Kidney (tissue), 13 donors: ENCODE measurements at regions not wholly inside any gene's neighbourhood (a gene's known extent, or its start where the extent isn't known, plus 50 kb on each side); places are given as distances from the start of the nearest gene placed in this dataset.

Experiments
- DNase-seq, 5 donors: peaks; one replicate each; pipeline ENCODE4 v3.0.0-alpha.2; 2013 to 2020
- FAIRE-seq: peaks from 2 replicates; lab custom pipeline; 2012; peaks lifted over from hg19 to GRCh38; lab: Jason Lieb, UNC
- H3K27ac ChIP-seq, 2 donors: one replicate each; pipeline ENCODE4 v1.7.0; 2013; ENCODE audit warnings: low read depth in 2 of 2, low read length in 2 of 2, inconsistent platforms in 1 of 2
- H3K27me3 ChIP-seq: one replicate; pipeline ENCODE4 v1.7.1; 2013; ENCODE audit warnings: low read length, inconsistent platforms; ENCODE audit not compliant: control insufficient read depth, insufficient read depth
- H3K36me3 ChIP-seq, 3 donors: one replicate each; pipeline versions ENCODE4 v1.7.0 to v1.7.1; 2013; ENCODE audit warnings: low read length in 3 of 3, control low read depth in 1 of 3, inconsistent platforms in 1 of 3; ENCODE audit not compliant: insufficient read depth in 3 of 3, control insufficient read depth in 2 of 3
- H3K4me1 ChIP-seq, 3 donors: one replicate each; pipeline versions ENCODE4 v1.7.0 to v1.7.1; 2013; ENCODE audit warnings: low read length in 3 of 3, inconsistent platforms in 1 of 3, low read depth in 1 of 3; ENCODE audit not compliant: control insufficient read depth in 2 of 3, insufficient read depth in 2 of 3
- H3K4me3 ChIP-seq, 3 donors: one replicate each; pipeline versions ENCODE4 v1.7.0 to v1.8.1; 2013; ENCODE audit warnings: low read length in 3 of 3, control low read depth in 1 of 3, inconsistent platforms in 1 of 3
- H3K9ac ChIP-seq, 3 donors: one replicate each; pipeline versions ENCODE4 v1.7.0 to v1.7.1; 2013; ENCODE audit warnings: low read length in 3 of 3, control low read depth in 1 of 3, inconsistent platforms in 1 of 3
- H3K9me3 ChIP-seq, 3 donors: one replicate each; pipeline versions ENCODE4 v1.7.0 to v1.7.1; 2013; ENCODE audit warnings: low read length in 3 of 3, control low read depth in 1 of 3, inconsistent platforms in 1 of 3; ENCODE audit not compliant: control insufficient read depth in 2 of 3, insufficient read depth in 1 of 3
- intact Hi-C: fragments of 100-400 bp; cut with DNase I; formaldehyde crosslinking; loops from one replicate; pipeline ENCODE4 v1.11.1; 2022
- TF ChIP-seq, protein P1 (sequence below): IDR thresholded peaks from 3 replicates; pipeline ENCODE4 v1.5.1; 2012; ENCODE audit warnings: mild to moderate bottlenecking, moderate library complexity, borderline replicate concordance; ENCODE audit not compliant: insufficient read depth; ENCODE audit errors: extremely low read depth
- donor health status: control.
- donor health status: control.
- donor health status: control.
- donor health status: control.
- donor health status: control.
- donor health status: DM: yes; HTN: yes; CAD: no.
- donor health status: Normal renal cell carcinoma (clear cell type).

- Histone ChIP-seq H3K9me3 (no peaks in the 10 kb centered on the region), H3K4me3 (no peak overlapping the region)
- FAIRE-seq = no peak
These were observed 443.1 kb upstream of the CLINT1 start for GRCh38 chr5:158302029-158302428.

GRCh38 chr5:158301186-158301585 is 442.2 kb upstream of the CLINT1 start:
- FAIRE-seq = no peak
- intact Hi-C loops = no loop called here
- DNase-seq = no peak

More at GRCh38 chr5:158302029-158302428, 443.1 kb upstream of the CLINT1 start:
- Histone ChIP-seq H3K27ac (no peak overlapping the region), H3K4me1 (no peaks in the 10 kb centered on the region), H3K9ac (no peak overlapping the region), H3K27me3 (no peaks in the 10 kb centered on the region), H3K36me3 (no peaks in the 10 kb centered on the region)
- TF ChIP-seq, protein P1, sequence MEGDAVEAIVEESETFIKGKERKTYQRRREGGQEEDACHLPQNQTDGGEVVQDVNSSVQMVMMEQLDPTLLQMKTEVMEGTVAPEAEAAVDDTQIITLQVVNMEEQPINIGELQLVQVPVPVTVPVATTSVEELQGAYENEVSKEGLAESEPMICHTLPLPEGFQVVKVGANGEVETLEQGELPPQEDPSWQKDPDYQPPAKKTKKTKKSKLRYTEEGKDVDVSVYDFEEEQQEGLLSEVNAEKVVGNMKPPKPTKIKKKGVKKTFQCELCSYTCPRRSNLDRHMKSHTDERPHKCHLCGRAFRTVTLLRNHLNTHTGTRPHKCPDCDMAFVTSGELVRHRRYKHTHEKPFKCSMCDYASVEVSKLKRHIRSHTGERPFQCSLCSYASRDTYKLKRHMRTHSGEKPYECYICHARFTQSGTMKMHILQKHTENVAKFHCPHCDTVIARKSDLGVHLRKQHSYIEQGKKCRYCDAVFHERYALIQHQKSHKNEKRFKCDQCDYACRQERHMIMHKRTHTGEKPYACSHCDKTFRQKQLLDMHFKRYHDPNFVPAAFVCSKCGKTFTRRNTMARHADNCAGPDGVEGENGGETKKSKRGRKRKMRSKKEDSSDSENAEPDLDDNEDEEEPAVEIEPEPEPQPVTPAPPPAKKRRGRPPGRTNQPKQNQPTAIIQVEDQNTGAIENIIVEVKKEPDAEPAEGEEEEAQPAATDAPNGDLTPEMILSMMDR = no peak
- intact Hi-C loops = no loop called here
- DNase-seq = no peak

GRCh38 chr5:158300256-158300655 is 441.3 kb upstream of the CLINT1 start:
- DNase-seq (no peak), FAIRE-seq (no peak)
- no peaks in the 10 kb centered on the region for H3K27me3 ChIP-seq
- TF ChIP-seq, protein P1 = no peak
- intact Hi-C loops = no loop called here
- H3K9me3 ChIP-seq = no peaks in the 10 kb centered on the region
- no peaks in the 10 kb centered on the region for H3K36me3 ChIP-seq
- H3K4me1 ChIP-seq = no peaks in the 10 kb centered on the region
- H3K9ac ChIP-seq = no peak overlapping the region
- no peak overlapping the region for H3K27ac ChIP-seq
- no peak overlapping the region for H3K4me3 ChIP-seq

More at GRCh38 chr5:158301186-158301585, 442.2 kb upstream of the CLINT1 start:
- Histone ChIP-seq H3K9me3 (no peaks in the 10 kb centered on the region), H3K9ac (no peak overlapping the region), H3K36me3 (no peaks in the 10 kb centered on the region), H3K27ac (no peak overlapping the region), H3K27me3 (no peaks in the 10 kb centered on the region), H3K4me3 (no peak overlapping the region), H3K4me1 (no peaks in the 10 kb centered on the region)
- TF ChIP-seq, protein P1 = no peak

DNA sequence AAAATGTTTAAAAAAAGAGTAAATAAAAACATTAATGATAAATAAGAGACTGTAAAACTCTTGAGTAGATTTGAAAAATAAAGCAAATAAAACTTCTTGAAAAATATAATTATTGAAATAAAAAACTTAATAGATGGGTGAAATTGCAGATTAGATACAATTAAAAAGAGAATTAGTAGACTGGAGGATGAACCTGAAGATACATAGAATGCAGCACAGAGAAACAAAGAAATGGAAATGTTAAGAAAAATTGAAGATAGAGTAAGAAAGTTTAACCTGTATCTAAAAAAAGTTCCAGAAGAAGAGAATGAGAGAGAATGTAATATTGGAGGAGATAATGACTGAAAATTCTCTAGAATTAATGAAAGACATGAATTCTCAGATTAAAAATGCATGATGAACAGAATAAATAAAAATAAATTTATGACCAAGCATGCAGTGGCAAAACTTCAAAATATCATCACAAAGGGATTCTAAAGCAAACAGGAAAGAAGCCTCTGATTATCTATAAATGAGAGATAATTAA is 438.1 kb upstream of the CLINT1 start:
- no peak overlapping the region for H3K9ac ChIP-seq
- TF ChIP-seq, protein P1 = no peak
- no peak for FAIRE-seq
- no peak for DNase-seq
- peaks cover 0 to 5% (median 0%) of the 10 kb centered on the region in 3 donors for H3K9me3 ChIP-seq
- no peaks in the 10 kb centered on the region for H3K4me1 ChIP-seq
- no peaks in the 10 kb centered on the region for H3K27me3 ChIP-seq
- no peak overlapping the region for H3K4me3 ChIP-seq
- intact Hi-C loops = no loop called here
- no peaks in the 10 kb centered on the region for H3K36me3 ChIP-seq
- H3K27ac ChIP-seq = no peak overlapping the region
